LoVo (cell line): ENCODE measurements at regions not wholly inside any gene's neighbourhood (a gene's known extent, or its start where the extent isn't known, plus 50 kb on each side); places are given as distances from the start of the nearest gene placed in this dataset.

Experiments used
- DNase-seq: peaks from one replicate; pipeline ENCODE4 v3.0.0-alpha.2; 2016; ENCODE audit warnings: low spot score

DNA sequence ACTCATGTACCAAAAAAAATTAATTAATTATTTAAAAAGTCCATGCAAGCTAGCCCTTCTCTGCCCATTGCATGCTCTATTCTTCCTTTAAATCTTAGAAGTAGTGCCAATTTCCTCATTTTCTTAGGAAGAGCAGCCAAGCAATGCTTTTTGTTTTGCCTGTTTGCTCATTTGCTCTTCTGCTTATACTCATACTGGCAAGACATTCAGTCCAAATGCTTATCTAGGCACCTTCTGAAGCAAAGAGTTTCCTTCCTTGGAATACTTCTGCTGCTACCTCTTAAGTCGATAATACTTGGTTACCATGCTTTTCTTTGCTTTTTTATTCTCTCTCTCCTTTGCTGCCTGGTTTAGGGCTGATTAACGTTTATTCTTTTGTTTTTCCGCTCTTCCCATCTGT, 1318.3 kb downstream of the AACS start:
- no peak for DNase-seq

DNA sequence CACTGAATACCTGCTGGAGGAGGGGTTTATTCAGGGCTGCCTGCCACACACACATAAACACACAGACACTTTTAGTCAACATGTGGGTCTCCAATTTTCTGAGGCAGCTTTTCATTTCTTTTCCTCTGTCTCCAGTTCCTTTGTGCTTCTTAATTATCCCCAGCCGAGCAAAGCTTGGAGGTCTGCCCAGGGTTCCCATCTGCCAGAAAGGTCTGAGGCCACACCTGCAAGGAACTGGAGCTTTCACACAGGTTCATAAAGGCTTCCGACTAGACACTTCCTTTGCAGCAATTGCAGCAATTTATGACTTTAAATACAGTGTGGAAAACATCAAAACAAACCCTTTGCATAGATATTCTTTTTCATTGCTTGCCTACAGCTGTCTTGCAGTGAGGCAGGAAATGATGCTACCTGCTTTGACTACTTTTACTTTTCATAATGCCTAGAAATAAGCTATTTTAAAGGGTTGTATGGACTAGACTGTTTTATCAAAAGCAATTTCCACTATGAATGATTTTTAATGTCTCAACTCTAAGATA, 1318.9 kb downstream of the AACS start:
- no peak for DNase-seq

- DNase-seq: no peak
Measured at GRCh38 chr12:126385785-126386184, 1320.5 kb downstream of the AACS start.

DNA sequence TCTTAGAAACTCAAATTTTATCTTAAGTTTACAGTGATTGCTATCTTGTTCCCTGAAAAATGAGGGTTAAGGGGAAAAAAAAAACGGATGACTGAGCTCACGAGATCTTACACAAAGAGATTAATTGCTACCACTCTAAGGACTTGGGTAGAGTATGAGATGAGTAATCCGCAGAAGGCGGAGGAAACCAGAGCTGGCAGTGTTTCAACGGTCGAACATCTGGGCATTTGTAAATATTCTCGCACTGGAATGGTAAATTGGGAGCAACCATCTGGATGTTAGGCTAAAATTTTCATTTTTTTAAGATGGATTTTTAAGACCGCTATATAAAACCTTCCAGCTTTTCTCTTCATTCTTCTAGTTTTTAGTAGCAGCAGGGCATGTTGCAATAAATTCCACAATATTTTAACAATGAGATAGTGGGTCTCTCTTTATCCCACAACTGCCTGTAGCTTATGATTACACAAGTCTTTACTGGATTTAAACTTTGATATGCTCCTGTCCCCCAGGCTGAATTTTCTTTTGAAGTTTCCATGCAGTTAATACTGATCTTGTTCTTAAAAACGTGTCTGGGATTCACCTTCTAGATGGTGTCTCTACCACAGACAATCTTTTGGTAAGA, 1324.1 kb downstream of the AACS start:
- DNase-seq: no peak

DNA sequence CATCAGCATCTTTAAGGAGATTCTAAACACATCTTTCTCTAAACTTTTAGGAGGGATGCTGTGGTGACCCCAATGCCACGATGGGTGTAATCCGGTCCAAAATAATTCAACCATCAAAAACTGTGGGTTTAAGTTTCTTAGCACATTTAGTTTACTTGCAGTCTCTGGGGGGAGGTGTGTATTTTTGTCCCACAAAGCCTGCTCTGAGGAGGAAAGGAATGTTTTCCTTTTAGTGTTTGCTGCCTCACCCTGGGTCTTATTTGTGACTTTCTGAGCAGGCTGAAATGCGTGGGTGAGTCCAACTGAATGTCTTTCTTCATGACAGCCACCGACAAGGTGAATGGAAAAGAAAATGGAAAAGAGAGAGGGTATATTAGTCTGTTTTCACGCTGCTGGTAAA, 1324.7 kb downstream of the AACS start:
- DNase-seq: no peak

DNA sequence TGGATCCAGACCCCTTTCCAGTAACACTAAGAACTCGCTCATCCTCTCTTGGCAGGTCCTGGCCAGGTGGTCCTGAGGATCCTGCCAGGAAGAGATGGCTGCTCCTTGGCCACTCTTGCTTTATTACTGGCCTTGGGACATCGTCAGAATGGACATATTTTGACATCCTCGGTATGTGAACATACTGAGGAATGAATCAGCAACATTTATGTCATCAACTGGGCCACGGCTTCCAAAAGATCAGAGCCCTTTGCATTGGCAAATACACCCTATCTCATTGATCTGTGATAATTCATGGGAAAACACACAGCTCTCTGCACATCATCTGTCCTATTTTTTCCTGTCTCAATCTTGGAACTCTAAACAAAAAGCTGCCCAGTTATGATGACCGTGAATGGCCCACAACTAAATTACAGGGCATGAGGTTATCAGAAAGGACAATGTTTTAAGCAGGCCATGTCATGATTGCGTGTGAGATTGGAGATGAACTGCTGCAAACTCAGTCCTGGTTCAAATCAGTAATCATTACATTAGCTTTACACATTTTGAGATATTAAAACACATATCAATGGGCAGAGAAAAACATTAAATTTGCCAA, 1325.8 kb downstream of the AACS start:
- no peak for DNase-seq

DNA sequence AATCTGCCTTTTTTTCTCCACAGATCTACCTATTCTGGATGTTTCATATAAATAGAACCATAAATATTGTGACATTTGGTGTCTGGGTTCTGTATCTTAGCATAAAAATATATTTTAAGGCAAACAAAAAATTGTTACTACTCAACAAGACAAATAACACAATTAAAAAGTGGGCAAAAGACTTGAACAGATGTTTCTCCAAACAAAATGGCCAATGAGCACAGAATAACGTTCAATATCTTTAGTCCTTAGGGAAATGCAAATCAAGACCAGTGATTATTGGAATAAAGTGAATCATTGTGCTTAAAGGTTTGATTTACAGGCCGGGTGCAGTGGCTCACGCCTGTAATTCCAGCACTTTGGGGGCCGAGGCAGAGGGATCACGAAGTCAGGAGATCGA, 1331.3 kb downstream of the AACS start:
- DNase-seq: no peak

- no peak for DNase-seq
Measured at GRCh38 chr12:126397071-126397581, 1331.9 kb downstream of the AACS start.

GRCh38 chr12:126397660-126398059, 1332.4 kb downstream of the AACS start:
- no peak for DNase-seq

DNA sequence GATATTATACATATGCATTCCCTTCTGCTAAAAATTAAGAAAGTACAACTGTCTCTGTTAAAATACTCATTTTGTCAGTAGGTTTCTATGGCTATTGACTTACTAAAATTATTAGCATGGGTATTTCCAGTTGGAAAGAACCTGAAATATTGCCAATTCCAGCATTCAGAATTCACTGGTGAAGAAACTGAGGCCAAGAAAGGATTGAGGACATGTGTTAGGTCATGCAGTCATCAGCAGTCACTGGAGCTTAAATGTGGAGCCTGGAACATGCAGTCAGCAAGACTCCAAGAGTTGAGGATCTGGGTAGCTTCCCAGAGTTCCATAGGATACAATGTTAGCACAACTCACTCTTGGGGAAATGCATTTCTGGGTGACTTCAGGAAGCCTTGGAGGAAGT, 1335.6 kb downstream of the AACS start:
- no peak for DNase-seq

GRCh38 chr12:126404293-126404881, 1339.2 kb downstream of the AACS start:
- DNase-seq: no peak

DNA sequence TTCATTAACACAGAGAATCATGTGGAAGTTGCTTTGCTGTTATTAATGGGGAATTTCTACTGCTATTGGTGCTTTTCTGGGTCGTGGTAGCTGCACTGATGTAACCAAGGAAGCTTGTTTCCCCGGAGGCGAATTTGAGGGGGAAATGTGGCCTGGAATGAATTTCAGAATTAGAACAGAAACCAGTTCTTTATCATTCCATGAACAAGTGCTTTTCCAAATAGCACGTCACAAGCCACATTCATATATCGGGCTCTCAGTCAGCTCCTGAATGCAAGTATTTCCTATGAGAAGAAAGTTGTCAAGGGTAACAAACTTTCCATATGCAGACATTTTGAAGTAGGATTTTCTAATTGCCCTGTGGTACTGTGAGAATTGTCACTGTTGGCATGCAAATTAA, 1353.2 kb downstream of the AACS start:
- DNase-seq: no peak

GRCh38 chr12:126419131-126419530, 1353.9 kb downstream of the AACS start:
- no peak for DNase-seq

DNA sequence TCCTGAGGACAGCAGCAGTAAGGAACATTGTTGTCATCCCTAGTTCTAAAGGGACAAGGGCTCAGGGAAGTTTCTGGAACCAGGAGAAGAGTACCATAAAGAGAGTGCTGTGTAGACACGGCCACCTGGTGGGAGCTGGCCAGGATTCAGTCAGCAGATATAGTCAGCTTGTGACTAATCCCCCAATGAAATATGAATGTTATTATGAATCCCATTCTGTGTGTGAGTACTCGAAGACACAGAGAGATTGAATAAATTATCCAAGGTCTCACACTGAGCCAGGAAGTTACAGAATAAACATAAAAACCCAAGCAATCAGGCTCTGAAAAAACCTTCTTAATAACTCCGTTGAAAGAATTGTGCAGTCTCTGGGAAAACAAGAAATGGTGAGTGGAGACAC, 1359.5 kb downstream of the AACS start:
- DNase-seq: no peak

GRCh38 chr12:126425264-126425663, 1360.0 kb downstream of the AACS start:
- no peak for DNase-seq

DNA sequence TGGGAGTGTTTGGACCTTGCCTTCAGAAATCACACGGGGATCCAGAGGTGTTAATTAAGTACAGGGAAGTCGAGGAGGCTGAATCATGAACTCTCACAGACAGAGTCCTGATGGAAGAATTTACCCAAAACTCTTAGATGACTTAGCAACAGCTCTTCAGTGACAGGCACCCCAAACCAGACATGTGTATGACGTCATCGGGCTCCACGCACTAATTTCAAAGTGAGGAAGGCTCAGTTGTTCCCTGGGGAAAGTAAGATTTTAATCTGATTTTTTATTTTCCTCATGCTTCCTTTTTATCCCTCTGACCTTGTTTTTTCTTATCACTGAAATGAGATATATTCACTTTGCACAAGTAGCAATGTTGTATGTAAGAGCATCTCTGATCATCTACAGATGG, 1363.5 kb downstream of the AACS start:
- DNase-seq: no peak

- no peak for DNase-seq
Measured at GRCh38 chr12:126430921-126431320, 1365.7 kb downstream of the AACS start.

DNA sequence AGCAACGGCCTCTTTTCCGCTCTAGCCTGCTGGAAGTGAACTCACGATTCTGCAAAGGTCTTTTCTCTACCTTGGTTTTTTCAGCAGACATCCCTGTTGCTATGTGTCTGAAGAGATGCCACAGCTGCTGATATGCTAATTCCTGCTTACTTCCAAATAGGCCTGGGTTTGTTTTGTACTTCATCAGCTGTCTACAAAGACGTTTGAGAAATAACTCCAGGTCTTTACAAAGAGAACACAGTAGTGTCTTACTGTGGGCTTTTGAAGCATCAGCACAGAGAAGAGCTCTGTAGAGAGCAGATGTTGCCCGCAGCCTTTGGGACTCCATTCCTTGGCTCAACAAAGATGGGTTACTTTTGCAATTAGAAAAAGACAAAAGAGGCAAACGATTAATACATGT, 1366.5 kb downstream of the AACS start:
- DNase-seq: no peak

DNA sequence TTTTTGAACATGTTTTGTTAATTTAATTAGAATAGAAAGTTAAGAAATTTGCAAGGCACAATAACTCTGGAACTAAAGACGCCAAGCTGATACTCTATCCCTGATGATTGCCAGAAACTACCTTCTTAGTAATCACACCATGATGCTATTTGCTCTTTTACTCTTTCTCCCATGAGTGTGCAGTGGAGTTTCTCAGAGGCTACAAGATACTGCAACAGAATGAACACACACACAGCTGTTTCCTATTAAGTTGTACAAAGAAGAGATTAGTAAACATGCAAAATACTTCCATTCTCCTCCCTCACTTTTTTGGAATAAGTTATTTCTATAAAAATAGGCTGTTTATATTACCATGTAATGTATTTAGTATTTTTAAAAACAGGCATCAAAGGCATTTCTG, 1367.5 kb downstream of the AACS start:
- no peak for DNase-seq

GRCh38 chr12:126434412-126434985, 1369.3 kb downstream of the AACS start:
- DNase-seq: no peak

- DNase-seq: no peak
Measured at GRCh38 chr12:126436041-126436440, 1370.8 kb downstream of the AACS start.

DNA sequence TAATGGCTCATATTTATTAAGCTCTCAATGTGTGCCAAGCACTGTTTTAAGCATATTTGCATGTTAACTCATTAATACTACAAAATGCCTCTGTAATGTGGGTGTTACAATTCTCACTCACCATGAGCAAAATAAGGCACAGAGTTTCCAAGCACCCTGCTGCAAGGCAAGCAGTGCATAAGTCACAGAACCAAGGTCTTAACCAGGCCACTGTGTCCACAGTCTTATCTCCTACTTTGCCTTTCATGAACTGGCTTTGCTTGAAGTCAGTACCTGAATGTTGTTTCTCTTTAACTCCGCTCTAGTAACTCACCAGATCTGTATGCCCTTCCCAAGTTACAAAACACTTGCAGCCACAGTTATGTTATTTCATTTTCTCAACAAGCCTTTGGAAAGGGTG, 1372.7 kb downstream of the AACS start:
- no peak for DNase-seq

DNA sequence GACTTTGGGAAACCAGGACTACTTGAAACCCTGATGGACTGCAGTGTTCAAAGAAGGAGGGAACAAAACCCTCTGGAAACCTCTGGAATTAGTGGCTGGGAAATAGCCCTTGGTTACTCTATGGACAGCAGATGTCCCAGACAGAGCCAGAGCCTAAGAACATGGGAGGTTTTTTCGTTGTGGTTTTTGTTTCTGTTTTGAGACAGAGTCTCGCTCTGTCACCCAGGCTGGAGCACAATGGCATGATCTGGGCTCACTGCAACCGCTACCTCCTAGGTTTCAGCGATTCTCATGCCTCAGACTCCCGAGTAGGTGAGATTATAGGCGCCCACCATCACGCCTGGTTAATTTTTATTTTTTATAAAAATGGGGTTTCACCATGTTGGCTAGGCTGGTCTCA, 1378.7 kb downstream of the AACS start:
- no peak for DNase-seq
